Muscle layer of duodenum (tissue), 2 donors: ENCODE measurements at regions not wholly inside any gene's neighbourhood (a gene's known extent, or its start where the extent isn't known, plus 50 kb on each side); places are given as distances from the start of the nearest gene placed in this dataset.
A peak's percentile ranks its signal among the peaks of the same experiment; 100 is the strongest.
"Not testable (repeated sequence)": the region's sequence is repeated elsewhere in the genome, so short reads cannot be mapped to it uniquely, and the experiment has no call there.

Experiments used
- H3K27ac ChIP-seq: one replicate; pipeline ENCODE4 v1.7.0; 2013; ENCODE audit warnings: mild to moderate bottlenecking, low read length
- H3K27me3 ChIP-seq: one replicate; pipeline ENCODE4 v1.7.0; 2013; ENCODE audit warnings: low read depth, mild to moderate bottlenecking, control low read depth, low read length
- H3K36me3 ChIP-seq, 2 donors: one replicate each; pipeline ENCODE4 v1.7.0; 2013; ENCODE audit warnings: low read length in 2 of 2, control low read depth in 1 of 2, mild to moderate bottlenecking in 1 of 2; ENCODE audit not compliant: insufficient read depth in 2 of 2, control insufficient read depth in 1 of 2
- H3K4me1 ChIP-seq, 2 donors: one replicate each; pipeline ENCODE4 v1.7.0; 2013; ENCODE audit warnings: low read length in 2 of 2, mild to moderate bottlenecking in 2 of 2, control low read depth in 1 of 2, moderate library complexity in 1 of 2; ENCODE audit not compliant: insufficient read depth in 2 of 2, control insufficient read depth in 1 of 2
- H3K4me3 ChIP-seq, 2 donors: one replicate each; pipeline ENCODE4 v1.7.0; 2013; ENCODE audit warnings: low read length in 2 of 2, low read depth in 1 of 2, mild to moderate bottlenecking in 1 of 2
- H3K9me3 ChIP-seq, 2 donors: one replicate each; pipeline ENCODE4 v1.7.0; 2013; ENCODE audit warnings: low read length in 2 of 2, control low read depth in 1 of 2, mild to moderate bottlenecking in 1 of 2; ENCODE audit not compliant: control insufficient read depth in 1 of 2
- donor health status: healthy.

DNA sequence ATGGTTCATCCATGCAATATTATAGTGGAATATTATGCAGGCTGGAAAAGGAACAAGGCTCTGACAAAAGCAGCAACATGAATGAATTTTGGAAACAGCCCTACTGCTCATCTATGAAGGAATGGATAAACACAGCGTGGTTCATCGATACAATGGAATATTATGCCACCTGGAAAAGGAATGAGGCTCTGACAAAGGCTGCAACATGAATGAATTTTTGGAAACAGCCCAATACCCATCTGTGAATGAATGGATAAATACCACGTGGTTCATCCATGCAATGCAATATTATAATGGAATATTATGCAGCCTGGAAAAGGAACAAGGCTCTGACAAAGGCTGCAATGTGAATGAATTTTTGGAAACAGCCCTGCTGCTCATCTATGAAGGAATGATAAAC, 160.4 kb downstream of the CRLF2 start:
- Histone ChIP-seq H3K27me3 (no peaks in the 10 kb centered on the region), H3K27ac (no peak overlapping the region)

GRCh38 chrX:1051421-1051820, 161.0 kb downstream of the CRLF2 start:
- peaks cover 18 to 39% of the 10 kb centered on the region in 2 donors for H3K9me3 ChIP-seq
- no peaks in the 10 kb centered on the region for H3K27me3 ChIP-seq
- no peaks in the 10 kb centered on the region for H3K4me1 ChIP-seq
- peak overlapping the region; percentile 2 to 7 for H3K4me3 ChIP-seq
- H3K36me3 ChIP-seq, result no peaks in the 10 kb centered on the region
- no peak overlapping the region for H3K27ac ChIP-seq

More for the DNA sequence above, 160.4 kb downstream of the CRLF2 start:
- H3K36me3 ChIP-seq, result no peaks in the 10 kb centered on the region
- no peak overlapping the region for H3K4me3 ChIP-seq
- no peaks in the 10 kb centered on the region for H3K4me1 ChIP-seq
- peaks cover 18 to 37% of the 10 kb centered on the region in 2 donors for H3K9me3 ChIP-seq

GRCh38 chrX:1045680-1046314, 166.7 kb downstream of the CRLF2 start:
- Histone ChIP-seq H3K4me3 (peak overlapping the region in 1 of 2 donors; percentile 30), H3K9me3 (peaks cover 13 to 28% of the 10 kb centered on the region in 2 donors), H3K4me1 (no peaks in the 10 kb centered on the region), H3K36me3 (no peaks in the 10 kb centered on the region), H3K27ac (no peak overlapping the region), H3K27me3 (no peaks in the 10 kb centered on the region)

GRCh38 chrX:1041091-1041490, 171.4 kb downstream of the CRLF2 start:
- H3K27ac ChIP-seq, result no peak overlapping the region
- H3K4me1 ChIP-seq, result no peaks in the 10 kb centered on the region
- peaks cover 10 to 37% of the 10 kb centered on the region in 2 donors for H3K9me3 ChIP-seq

GRCh38 chrX:1035931-1036330, 176.5 kb downstream of the CRLF2 start:
- H3K4me1 ChIP-seq, H3K36me3 ChIP-seq, H3K27ac ChIP-seq, H3K4me3 ChIP-seq, H3K27me3 ChIP-seq: not testable (repeated sequence)
- H3K9me3 ChIP-seq, result peaks cover 0 to 31% of the 10 kb centered on the region in 2 donors

More at GRCh38 chrX:1041091-1041490, 171.4 kb downstream of the CRLF2 start:
- Histone ChIP-seq H3K36me3 (no peaks in the 10 kb centered on the region), H3K27me3 (no peaks in the 10 kb centered on the region), H3K4me3 (no peak overlapping the region)

- Histone ChIP-seq H3K27me3 (no peaks in the 10 kb centered on the region), H3K4me1 (no peaks in the 10 kb centered on the region), H3K27ac (no peak overlapping the region), H3K4me3 (no peak overlapping the region), H3K9me3 (peaks cover 0 to 31% of the 10 kb centered on the region in 2 donors), H3K36me3 (no peaks in the 10 kb centered on the region)
Measured at GRCh38 chrX:1035206-1035605, 177.2 kb downstream of the CRLF2 start.

GRCh38 chrX:1034717-1035116, 177.7 kb downstream of the CRLF2 start:
- H3K4me3 ChIP-seq, result no peak overlapping the region
- H3K36me3 ChIP-seq, result no peaks in the 10 kb centered on the region
- peaks cover 0 to 29% of the 10 kb centered on the region in 2 donors for H3K9me3 ChIP-seq

DNA sequence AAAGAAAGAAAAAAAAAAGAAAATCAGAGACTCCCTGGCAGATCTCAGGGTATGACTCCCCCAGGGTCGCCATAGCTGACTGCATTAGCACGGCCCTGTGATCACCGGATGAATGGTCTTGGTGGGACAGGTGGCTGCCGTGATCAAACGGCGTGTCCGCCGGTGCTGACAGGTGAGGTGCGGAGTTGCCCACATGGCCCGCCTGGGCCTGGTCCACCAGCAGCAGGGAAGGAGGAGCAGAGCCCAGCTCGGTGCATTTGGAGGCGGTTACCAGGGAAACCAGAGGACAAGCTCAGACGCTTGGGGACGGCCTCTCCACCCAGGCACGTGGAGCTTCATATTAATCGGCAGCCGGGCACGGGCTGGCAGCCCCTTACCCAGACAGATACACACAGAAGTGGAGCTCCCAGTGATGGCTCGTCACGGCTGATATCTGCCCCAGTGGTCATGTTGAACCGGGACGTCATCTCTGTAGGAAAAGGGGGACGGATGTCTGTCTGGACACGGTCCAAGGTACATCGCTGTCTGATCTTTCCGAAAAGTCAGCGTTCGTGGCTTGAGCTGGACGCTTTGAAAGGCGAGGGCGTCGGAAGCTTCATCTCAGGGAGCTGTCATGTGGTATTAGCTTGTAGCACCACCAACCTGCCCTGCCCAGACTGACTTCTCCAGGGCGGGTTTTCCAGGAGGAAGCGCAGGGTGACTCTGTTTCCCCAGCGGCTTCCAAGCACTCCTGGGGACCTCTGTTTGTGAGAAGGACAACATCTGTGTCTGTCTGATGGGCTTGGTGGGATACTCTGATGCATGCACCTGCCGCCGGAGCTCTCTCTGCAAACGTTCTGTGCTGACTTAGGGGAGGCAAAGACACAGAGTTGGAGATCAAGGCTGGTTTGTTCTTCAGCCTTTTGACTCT, 180.7 kb downstream of the CRLF2 start:
- Histone ChIP-seq H3K4me3 (no peak overlapping the region), H3K9me3 (peaks cover 0 to 20% of the 10 kb centered on the region in 2 donors), H3K4me1 (no peaks in the 10 kb centered on the region), H3K36me3 (no peaks in the 10 kb centered on the region), H3K27ac (no peak overlapping the region), H3K27me3 (no peaks in the 10 kb centered on the region)

More at GRCh38 chrX:1034717-1035116, 177.7 kb downstream of the CRLF2 start:
- Histone ChIP-seq H3K4me1 (no peaks in the 10 kb centered on the region), H3K27ac (no peak overlapping the region), H3K27me3 (no peaks in the 10 kb centered on the region)

DNA sequence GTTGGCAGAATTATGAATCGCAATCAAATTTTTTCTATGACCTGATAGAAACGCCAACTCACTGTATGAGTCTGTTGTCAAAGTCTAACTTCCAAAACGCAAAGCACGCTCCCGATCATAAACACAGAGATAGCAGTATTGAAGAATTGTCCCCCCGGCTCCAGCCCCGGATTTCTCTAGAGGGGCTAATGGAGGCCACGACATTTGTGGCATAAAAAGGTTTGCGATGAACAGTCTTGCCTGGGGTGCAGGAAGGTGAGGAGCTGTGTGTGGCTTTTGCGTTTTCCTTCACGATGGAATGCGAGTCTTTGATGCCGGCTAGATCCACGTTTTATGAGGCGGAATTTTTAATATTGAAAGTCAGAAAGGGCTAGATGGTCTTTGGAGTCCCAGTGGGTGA, 183.0 kb downstream of the CRLF2 start:
- H3K9me3 ChIP-seq, result peaks cover 0 to 12% of the 10 kb centered on the region in 2 donors
- no peak overlapping the region for H3K4me3 ChIP-seq

DNA sequence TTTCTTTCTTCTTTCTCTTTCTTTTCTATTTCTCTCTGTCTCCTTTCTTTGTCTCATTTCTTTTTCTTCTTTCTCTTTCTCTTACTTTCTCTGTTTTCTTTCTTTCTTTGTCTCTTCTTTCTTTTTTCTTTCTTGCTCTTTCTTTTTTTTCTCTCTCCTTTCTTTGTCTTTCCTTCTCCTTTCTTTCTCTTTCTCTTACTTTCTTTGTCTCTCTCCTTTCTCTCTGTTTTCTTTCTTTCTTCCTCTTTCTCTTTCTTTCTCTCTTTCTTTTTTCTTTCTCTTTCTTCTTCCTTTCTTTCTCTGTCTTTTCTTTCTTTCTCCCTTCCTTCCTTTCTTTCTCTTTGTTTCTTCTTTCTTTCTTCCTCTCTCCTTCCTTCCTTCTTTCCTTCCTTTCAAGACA, 184.8 kb downstream of the CRLF2 start:
- Histone ChIP-seq H3K9me3 (peaks cover 0 to 15% of the 10 kb centered on the region in 2 donors), H3K4me3 (no peak overlapping the region), H3K27me3 (no peaks in the 10 kb centered on the region), H3K36me3 (no peaks in the 10 kb centered on the region), H3K4me1 (no peaks in the 10 kb centered on the region), H3K27ac (no peak overlapping the region)

More for the DNA sequence above, 183.0 kb downstream of the CRLF2 start:
- H3K27ac ChIP-seq, result no peak overlapping the region
- no peaks in the 10 kb centered on the region for H3K4me1 ChIP-seq
- H3K27me3 ChIP-seq, result no peaks in the 10 kb centered on the region
- H3K36me3 ChIP-seq, result no peaks in the 10 kb centered on the region

DNA sequence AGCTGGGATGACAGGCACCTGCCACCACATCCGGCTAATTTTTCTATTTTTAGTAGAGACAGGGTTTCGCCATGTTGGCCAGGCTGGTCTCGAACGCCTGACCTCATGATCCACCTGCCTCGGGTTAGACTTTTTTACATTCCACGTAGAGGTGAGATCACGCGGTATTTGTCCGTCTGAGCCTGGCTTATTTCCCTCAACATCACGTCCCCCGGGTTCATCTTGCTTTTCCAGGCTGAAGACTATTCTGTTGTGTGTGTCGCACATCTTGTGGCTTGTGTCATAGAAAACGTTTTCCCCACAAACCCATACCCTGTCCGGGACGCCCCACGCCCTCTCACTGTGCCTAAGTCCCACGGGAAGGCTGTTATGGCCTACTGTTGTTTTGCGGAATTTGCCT, 185.3 kb downstream of the CRLF2 start:
- H3K4me3 ChIP-seq, result no peak overlapping the region

More for the DNA sequence above, 185.3 kb downstream of the CRLF2 start:
- H3K4me1 ChIP-seq, result no peaks in the 10 kb centered on the region
- H3K9me3 ChIP-seq, result peaks cover 0 to 15% of the 10 kb centered on the region in 2 donors
- H3K27ac ChIP-seq, result no peak overlapping the region
- H3K36me3 ChIP-seq, result no peaks in the 10 kb centered on the region
- H3K27me3 ChIP-seq, result no peaks in the 10 kb centered on the region
